GM12878 (cell line): ENCODE measurements at regions not wholly inside any gene's neighbourhood (a gene's known extent, or its start where the extent isn't known, plus 50 kb on each side); places are given as distances from the start of the nearest gene placed in this dataset.

ENCODE experiments used
- CTCF ChIP-seq, 3 experiments: IDR thresholded peaks in 2 of 3; conservative IDR thresholded peaks in 1 of 3; 2 replicates each; pipeline ENCODE4 v1.5.1; 2011; ENCODE audit warnings: low read depth in 3 of 3, low read length in 3 of 3, mild to moderate bottlenecking in 3 of 3, control low read depth in 2 of 3, moderate library complexity in 2 of 3, inconsistent platforms in 1 of 3, mixed read lengths in 1 of 3; ENCODE audit not compliant: control insufficient read depth in 2 of 3, insufficient read depth in 1 of 3; ENCODE audit errors: extremely low read depth in 1 of 3
- NKRF ChIP-seq: fragments of 450-650 bp; conservative IDR thresholded peaks from 2 replicates; pipeline ENCODE4 v1.6.1; 2017; ENCODE audit warnings: mild to moderate bottlenecking, moderate library complexity

GRCh38 chr16:55155815-55156214, 168.2 kb upstream of the IRX6 start:
- TF ChIP-seq NKRF: no peak
- no peak for TF ChIP-seq CTCF (IDR thresholded peaks at IDR 0.05 in 2 of 3, conservative IDR thresholded peaks at IDR 0.05 in 1 of 3; ENCODE audit: control insufficient read depth in 2 of 3, extremely low read depth in 1 of 3, insufficient read depth in 1 of 3, low read depth in 3 of 3, low read length in 3 of 3)
